ENCODE measurements at regions not wholly inside any gene's neighbourhood (a gene's known extent, or its start where the extent isn't known, plus 50 kb on each side); places are given as distances from the start of the nearest gene placed in this dataset.

DNA sequence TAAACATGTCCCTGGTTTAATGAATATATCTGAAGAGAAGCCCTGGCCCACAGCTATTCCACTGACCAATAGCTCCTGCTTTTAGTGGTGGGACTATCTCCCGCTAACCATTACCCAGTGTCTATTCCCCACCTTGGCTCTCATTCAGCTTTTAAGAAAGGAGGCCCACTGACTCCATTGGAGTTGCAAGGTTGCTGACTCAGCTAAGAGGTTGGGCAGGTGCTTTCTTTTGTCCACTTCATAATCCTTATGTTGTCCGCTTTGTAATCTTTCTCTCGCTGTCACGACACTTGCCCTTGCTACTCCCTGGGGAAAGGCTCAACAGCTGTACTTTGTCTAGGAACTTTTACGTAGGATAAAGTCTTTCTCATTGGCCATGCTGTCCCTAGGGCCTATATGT lies 453.4 kb upstream of the CCDC196 start:
- Histone ChIP-seq H3K27me3 (no peaks in the 10 kb centered on the region), H3K4me3 (no peak overlapping the region), H3K4me1 (no peaks in the 10 kb centered on the region), H3K9me3 (no peaks in the 10 kb centered on the region), H3K36me3 (no peaks in the 10 kb centered on the region), H3K27ac (no peak overlapping the region)
- DNase-seq (ENCODE audit: low spot score in 2 of 2): no peak
- intact Hi-C loops (cut with DNase I): no loop called here
- no peak for TF ChIP-seq CTCF (IDR thresholded peaks at IDR 0.05)

GRCh38 chr14:66036547-66036946 lies 449.6 kb upstream of the CCDC196 start:
- Histone ChIP-seq H3K36me3 (no peaks in the 10 kb centered on the region), H3K27ac (no peak overlapping the region), H3K4me1 (no peaks in the 10 kb centered on the region), H3K4me3 (no peak overlapping the region), H3K9me3 (no peaks in the 10 kb centered on the region), H3K27me3 (no peaks in the 10 kb centered on the region)
- intact Hi-C loops (cut with DNase I): no loop called here
- no peak for TF ChIP-seq CTCF (IDR thresholded peaks at IDR 0.05)
- no peak for DNase-seq (ENCODE audit: low spot score in 2 of 2)

- intact Hi-C loops (cut with DNase I): no loop called here
- Histone ChIP-seq H3K27ac (no peak overlapping the region), H3K36me3 (no peaks in the 10 kb centered on the region), H3K4me3 (no peak overlapping the region), H3K9me3 (no peaks in the 10 kb centered on the region), H3K4me1 (no peaks in the 10 kb centered on the region), H3K27me3 (no peaks in the 10 kb centered on the region)
- no peak for TF ChIP-seq CTCF (IDR thresholded peaks at IDR 0.05)
- DNase-seq (ENCODE audit: low spot score in 2 of 2): no peak
Observed at GRCh38 chr14:66037361-66037760, 448.8 kb upstream of the CCDC196 start.

DNA sequence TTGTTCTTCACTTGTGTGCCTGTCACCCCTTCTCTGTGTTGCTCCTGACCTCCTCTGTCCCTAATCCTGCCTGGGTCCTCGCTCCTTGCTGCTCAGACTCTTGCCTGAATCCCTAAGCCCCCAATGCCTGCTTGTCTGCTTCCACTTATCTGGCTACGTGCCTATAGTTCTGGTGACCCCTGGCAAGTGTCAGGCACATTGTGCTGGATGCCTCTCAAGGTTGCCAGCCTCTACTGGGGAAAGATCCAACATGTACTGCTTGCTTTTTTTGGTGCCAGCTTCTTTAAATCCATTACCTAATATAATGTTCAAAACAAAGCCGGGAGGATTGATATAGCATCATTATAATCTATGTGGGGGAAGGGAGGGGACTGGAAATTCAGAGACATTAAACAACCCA lies 448.0 kb upstream of the CCDC196 start:
- H3K27ac ChIP-seq: no peak overlapping the region
- intact Hi-C loops (cut with DNase I): no loop called here
- H3K27me3 ChIP-seq: no peaks in the 10 kb centered on the region
- H3K4me3 ChIP-seq: no peak overlapping the region
- DNase-seq (ENCODE audit: low spot score in 2 of 2): no peak
- H3K36me3 ChIP-seq: no peaks in the 10 kb centered on the region
- H3K4me1 ChIP-seq: no peaks in the 10 kb centered on the region
- H3K9me3 ChIP-seq: no peaks in the 10 kb centered on the region
- TF ChIP-seq CTCF (IDR thresholded peaks at IDR 0.05): no peak

DNA sequence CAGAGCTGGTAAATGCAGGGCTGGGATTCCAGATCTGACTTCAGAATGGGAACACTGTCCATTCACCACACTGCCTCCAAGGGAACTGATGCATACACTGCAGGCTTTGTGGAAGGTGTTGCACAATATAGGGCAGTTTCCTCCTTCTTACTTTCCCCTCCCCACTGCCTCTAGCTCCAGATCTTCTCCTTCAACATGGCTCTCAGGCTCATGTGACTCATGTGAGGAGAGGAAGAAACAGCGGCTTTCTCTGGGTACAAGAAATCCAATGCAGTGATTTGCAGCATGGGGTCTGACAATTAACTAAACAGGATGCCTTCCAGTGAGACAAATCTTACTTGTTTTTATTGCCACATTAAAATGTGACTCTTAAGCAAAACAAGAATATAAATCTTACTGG lies 447.6 kb upstream of the CCDC196 start:
- H3K36me3 ChIP-seq: no peaks in the 10 kb centered on the region
- no peaks in the 10 kb centered on the region for H3K9me3 ChIP-seq
- DNase-seq (ENCODE audit: low spot score in 2 of 2): peak in 1 of 2 donors; percentile 63
- intact Hi-C loops (cut with DNase I): no loop called here
- H3K27ac ChIP-seq: no peak overlapping the region
- no peaks in the 10 kb centered on the region for H3K27me3 ChIP-seq
- H3K4me1 ChIP-seq: no peaks in the 10 kb centered on the region
- TF ChIP-seq CTCF (IDR thresholded peaks at IDR 0.05): no peak
- no peak overlapping the region for H3K4me3 ChIP-seq

GRCh38 chr14:66039495-66039894 lies 446.7 kb upstream of the CCDC196 start:
- Histone ChIP-seq H3K4me1 (no peaks in the 10 kb centered on the region), H3K9me3 (no peaks in the 10 kb centered on the region), H3K36me3 (no peaks in the 10 kb centered on the region), H3K27ac (no peak overlapping the region), H3K4me3 (no peak overlapping the region), H3K27me3 (no peaks in the 10 kb centered on the region)
- intact Hi-C loops (cut with DNase I): no loop called here
- DNase-seq (ENCODE audit: low spot score in 2 of 2): no peak
- TF ChIP-seq CTCF (IDR thresholded peaks at IDR 0.05): no peak

All from ascending aorta (tissue), 2 donors.